ENCODE measurements at regions not wholly inside any gene's neighbourhood (a gene's known extent, or its start where the extent isn't known, plus 50 kb on each side); places are given as distances from the start of the nearest gene placed in this dataset.
"Not testable (repeated sequence)": the region's sequence is repeated elsewhere in the genome, so short reads cannot be mapped to it uniquely, and the experiment has no call there.

- CTCF ChIA-PET: no interaction called here
- no peak for TF ChIP-seq CTCF (IDR thresholded peaks at IDR 0.05; ENCODE audit: insufficient read depth, low read length, missing control alignments)
- H3K4me3 ChIP-seq (ENCODE audit: low read depth, low read length): no peak overlapping the region
- POLR2A ChIA-PET: no interaction called here
- no peak for DNase-seq (ENCODE audit: low read depth, low spot score)
These were observed 967.6 kb downstream of the LTN1 start for GRCh38 chr21:28025111-28025510.

GRCh38 chr21:28018741-28019669 lies 973.7 kb downstream of the LTN1 start:
- peak; percentile 6 for TF ChIP-seq CTCF (IDR thresholded peaks at IDR 0.05; ENCODE audit: insufficient read depth, low read length, missing control alignments)
- POLR2A ChIA-PET: no interaction called here
- H3K4me3 ChIP-seq (ENCODE audit: low read depth, low read length): no peak overlapping the region
- no peak for DNase-seq (ENCODE audit: low read depth, low spot score)
- CTCF ChIA-PET: no interaction called here

- H3K4me3 ChIP-seq (ENCODE audit: low read depth, low read length): no peak overlapping the region
- no peak for DNase-seq (ENCODE audit: low read depth, low spot score)
- TF ChIP-seq CTCF (IDR thresholded peaks at IDR 0.05; ENCODE audit: insufficient read depth, low read length, missing control alignments): no peak
- CTCF ChIA-PET: no interaction called here
- POLR2A ChIA-PET: no interaction called here
These were observed 974.5 kb downstream of the LTN1 start for GRCh38 chr21:28018213-28018612.

GRCh38 chr21:28016571-28016970 lies 976.1 kb downstream of the LTN1 start:
- ChIA-PET POLR2A (no interaction called here), CTCF (interaction anchor here (0.8 kb wide), 1 partner anchor 1166 kb away, joined by 4 read pairs; no protein-coding TSS in a partner anchor)
- H3K4me3 ChIP-seq (ENCODE audit: low read depth, low read length): no peak overlapping the region
- no peak for DNase-seq (ENCODE audit: low read depth, low spot score)
- no peak for TF ChIP-seq CTCF (IDR thresholded peaks at IDR 0.05; ENCODE audit: insufficient read depth, low read length, missing control alignments)

GRCh38 chr21:28013123-28013522 lies 979.6 kb downstream of the LTN1 start:
- DNase-seq (ENCODE audit: low read depth, low spot score); POLR2A ChIA-PET; CTCF ChIA-PET; H3K4me3 ChIP-seq (ENCODE audit: low read depth, low read length): not testable (repeated sequence)

GRCh38 chr21:28011970-28012369 lies 980.7 kb downstream of the LTN1 start:
- POLR2A ChIA-PET; H3K4me3 ChIP-seq (ENCODE audit: low read depth, low read length); DNase-seq (ENCODE audit: low read depth, low spot score); CTCF ChIA-PET: not testable (repeated sequence)

- CTCF ChIA-PET; POLR2A ChIA-PET; H3K4me3 ChIP-seq (ENCODE audit: low read depth, low read length); DNase-seq (ENCODE audit: low read depth, low spot score): not testable (repeated sequence)
These were observed 984.4 kb downstream of the LTN1 start for GRCh38 chr21:28008245-28008644.

- H3K4me3 ChIP-seq (ENCODE audit: low read depth, low read length); DNase-seq (ENCODE audit: low read depth, low spot score); CTCF ChIA-PET; POLR2A ChIA-PET: not testable (repeated sequence)
These were observed 989.0 kb downstream of the LTN1 start for GRCh38 chr21:28003627-28004026.

GRCh38 chr21:27996906-27997305 lies 995.8 kb downstream of the LTN1 start:
- DNase-seq (ENCODE audit: low read depth, low spot score); POLR2A ChIA-PET; CTCF ChIA-PET; H3K4me3 ChIP-seq (ENCODE audit: low read depth, low read length): not testable (repeated sequence)

GRCh38 chr21:27984663-27985325 lies 1007.9 kb downstream of the LTN1 start:
- POLR2A ChIA-PET; CTCF ChIA-PET; H3K4me3 ChIP-seq (ENCODE audit: low read depth, low read length); DNase-seq (ENCODE audit: low read depth, low spot score): not testable (repeated sequence)

GRCh38 chr21:27979446-27979845 lies 1012.6 kb upstream of the ADAMTS5 start:
- POLR2A ChIA-PET; CTCF ChIA-PET; H3K4me3 ChIP-seq (ENCODE audit: low read depth, low read length); DNase-seq (ENCODE audit: low read depth, low spot score): not testable (repeated sequence)

Measured in AG04449 (cell line).